Tongue (tissue), 1 donor: ENCODE measurements at regions not wholly inside any gene's neighbourhood (a gene's known extent, or its start where the extent isn't known, plus 50 kb on each side); places are given as distances from the start of the nearest gene placed in this dataset.

Source experiments
- DNase-seq: peaks from one replicate; pipeline ENCODE4 v3.0.0-alpha.2; 2015

DNA sequence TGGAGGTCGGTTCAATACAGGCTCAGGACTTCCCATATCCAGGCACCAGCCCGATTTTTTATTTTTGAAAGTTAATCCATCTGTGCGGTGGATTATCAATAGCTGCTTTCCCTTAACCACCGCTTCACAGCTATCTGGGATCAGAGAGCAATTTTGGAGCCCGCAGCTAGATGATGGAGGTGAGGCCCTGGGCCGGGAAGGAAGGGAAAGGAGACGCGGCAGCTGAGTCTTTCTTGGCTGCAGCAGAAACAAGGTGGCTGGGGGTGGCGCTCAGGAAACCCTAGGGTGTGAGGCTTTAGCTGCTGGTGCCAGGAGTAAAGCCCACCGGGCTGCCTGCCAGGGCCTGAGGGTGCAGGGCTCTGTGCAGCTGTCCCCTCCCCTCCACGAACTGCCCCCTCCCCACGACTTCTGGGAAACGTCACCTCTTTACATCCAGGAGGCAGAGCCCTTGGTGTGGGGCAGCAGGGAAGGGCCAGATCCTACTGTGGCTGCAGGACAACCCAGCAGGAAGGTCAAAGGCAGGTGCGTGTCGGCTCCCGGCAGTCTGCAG is 307.0 kb downstream of the ZNF536 start:
- DNase-seq, result peak; percentile 89

DNA sequence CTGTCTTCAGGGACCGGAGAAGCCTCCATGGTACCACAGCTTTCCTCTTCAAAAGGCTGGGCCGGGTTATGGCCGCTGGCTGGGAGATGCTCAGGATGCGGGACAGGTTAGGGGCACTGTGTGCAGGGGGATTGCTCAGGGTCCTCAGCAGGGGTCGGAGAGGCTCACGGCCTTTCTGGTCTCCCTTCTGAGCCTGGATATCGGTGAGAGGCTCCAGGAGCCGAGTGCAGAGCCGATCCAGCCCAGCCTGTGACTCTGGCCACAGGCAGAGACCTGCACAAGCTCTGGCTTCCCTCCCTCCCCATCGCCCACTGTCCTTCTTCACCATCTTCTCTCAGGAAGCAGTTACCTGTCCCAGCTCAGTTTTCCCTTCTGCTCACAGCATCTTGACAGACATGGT is 306.0 kb downstream of the ZNF536 start:
- DNase-seq, result no peak

- no peak for DNase-seq
These were observed 305.5 kb downstream of the ZNF536 start for GRCh38 chr19:30677702-30678101.

- DNase-seq, result no peak
These were observed 305.0 kb downstream of the ZNF536 start for GRCh38 chr19:30676990-30677679.

- DNase-seq, result no peak
These were observed 302.9 kb downstream of the ZNF536 start for GRCh38 chr19:30675086-30675485.

- no peak for DNase-seq
These were observed 302.5 kb downstream of the ZNF536 start for GRCh38 chr19:30674656-30675055.

- no peak for DNase-seq
These were observed 301.2 kb downstream of the ZNF536 start for GRCh38 chr19:30673336-30673735.

DNA sequence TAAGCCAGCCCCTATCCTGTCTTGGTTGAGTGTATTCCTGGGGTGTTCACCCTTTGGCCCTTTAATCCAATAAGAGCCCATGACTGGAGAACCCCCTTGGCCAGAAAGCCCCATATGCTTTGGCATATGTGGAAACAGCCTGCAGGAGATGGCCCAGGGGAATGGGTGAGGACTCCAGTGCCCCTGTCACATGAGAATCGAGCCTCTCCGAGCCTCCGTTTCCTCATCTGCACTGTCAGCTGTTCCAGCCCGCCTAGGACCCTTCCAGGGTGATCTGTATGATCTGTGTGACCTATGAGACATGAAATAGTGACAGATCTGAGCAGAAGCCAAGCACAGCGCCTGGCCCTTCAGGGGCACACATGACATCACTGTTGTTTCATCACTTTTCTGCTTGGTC is 300.7 kb downstream of the ZNF536 start:
- DNase-seq, result no peak

DNA sequence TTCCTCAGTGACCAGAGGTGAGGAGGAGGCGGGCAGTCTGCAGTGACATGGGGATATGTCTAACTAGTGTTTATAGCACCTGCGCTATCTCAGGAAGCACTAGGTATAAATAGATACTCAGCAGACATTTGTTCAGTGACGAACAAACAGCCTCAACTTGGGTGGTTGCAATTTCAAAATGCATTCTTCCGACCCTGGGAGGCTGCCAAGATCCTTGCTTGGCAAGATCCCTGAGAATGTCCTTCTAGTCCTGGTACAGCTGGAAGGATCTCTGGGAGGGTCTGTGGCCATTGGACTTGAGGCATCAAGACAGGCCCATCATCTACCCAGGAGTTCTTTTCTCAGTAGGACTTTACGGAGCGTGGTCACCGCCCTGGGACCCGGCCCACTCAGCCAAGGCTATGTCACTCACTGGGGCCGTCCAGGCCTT is 299.5 kb downstream of the ZNF536 start:
- peak; percentile 88 for DNase-seq

GRCh38 chr19:30671367-30671619 is 299.1 kb downstream of the ZNF536 start:
- DNase-seq, result no peak

GRCh38 chr19:30670562-30671366 is 298.6 kb downstream of the ZNF536 start:
- no peak for DNase-seq

DNA sequence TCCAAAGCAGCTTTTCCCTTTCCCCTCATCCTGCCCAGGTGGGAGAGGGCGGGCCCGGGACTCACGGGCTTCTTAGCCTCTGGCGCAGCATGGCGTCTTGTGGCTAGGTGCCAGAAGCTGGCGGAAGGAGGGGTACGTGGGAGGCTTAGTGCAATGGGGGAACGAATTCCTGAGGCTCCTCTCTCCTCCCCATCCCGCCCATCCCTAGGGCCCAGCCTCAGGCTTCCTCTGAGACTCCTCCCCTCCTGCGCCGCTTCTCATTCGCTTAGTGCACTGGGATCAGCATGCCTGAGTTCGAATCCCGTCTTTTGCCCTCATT is 297.8 kb downstream of the ZNF536 start:
- DNase-seq, result no peak

DNA sequence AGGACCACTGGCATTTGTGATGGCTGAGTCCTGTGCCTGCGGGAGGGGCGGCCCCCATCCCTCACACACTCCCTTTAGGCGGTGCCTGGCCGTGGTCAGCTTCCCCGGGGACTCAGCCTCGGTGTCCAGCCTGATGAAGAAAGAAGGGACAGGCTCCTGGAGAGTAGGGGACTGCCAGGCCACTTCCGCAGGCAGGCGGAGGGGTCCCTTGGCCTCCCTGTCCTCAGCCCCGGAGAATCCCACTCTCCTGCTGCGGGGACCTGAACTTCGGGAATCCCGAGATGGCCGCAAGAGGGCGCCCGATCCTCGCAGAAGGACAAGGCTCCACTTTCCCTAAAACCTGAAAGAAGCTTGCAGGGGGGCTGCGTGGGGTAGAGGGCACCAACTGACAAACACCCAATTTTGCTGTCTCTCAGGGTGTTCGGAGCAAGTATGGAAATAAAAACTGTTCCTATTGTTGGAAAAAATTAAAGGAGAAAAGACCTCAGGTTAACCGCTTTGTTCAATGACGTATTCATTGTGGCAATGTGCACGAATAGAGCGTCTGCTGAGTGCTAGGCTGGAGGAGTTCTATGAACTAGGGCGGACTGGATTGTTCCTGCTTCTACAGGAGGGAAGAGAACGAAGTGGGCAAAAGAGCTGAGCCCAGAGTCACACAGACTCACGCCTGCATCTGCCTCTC is 297.3 kb downstream of the ZNF536 start:
- DNase-seq, result peak; percentile 89

DNA sequence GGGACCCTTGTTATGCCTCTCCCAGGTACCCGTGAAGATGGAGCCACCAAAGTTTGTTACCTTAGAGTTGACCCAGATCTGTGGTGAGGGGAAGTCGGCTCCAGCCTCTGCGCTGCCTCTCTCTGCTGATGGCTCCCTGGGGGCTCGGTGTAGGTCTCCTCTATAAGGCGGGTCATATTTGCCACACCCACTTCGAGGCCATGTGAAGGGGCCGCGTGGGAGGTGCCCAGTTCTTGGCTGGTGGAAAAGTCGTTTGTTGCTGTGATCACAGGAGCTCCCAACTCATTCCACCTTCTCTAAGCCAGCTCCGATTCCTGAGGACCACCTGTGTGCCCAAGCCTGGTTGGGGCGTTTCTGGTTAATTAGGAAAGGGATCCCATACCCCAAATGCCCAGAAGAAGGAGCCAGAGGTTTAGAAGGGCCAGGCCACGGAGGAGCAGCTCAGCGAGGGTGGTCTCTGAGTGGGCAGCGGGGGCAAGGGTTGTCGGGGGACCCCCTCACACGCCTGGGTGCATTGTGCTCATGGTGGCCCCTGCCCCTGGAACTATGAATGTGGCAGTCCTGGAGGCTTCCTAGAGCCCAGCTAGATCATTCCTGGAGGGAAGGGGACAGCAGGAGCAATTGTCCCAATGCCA is 296.5 kb downstream of the ZNF536 start:
- no peak for DNase-seq

- DNase-seq, result no peak
These were observed 295.6 kb downstream of the ZNF536 start for GRCh38 chr19:30667746-30668145.

DNA sequence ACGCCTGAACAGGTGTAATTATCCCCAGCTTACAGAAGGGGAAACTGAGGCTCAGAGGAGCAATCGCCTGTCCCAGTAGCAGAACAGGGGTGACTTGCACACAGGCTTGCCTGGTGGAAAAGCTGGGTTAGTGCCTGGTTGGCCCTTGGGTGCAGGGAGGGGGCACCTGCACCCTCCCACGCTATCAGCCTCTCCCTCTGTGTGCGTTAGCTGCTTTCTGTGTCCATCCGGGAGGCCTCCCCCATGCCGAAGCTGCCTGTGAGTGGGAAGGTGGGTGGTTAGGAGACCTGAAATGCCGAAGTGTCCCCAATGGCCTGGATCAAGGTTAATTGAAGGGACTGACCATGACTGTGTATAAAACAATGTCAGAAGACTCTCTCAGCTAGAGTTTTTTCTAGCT is 295.0 kb downstream of the ZNF536 start:
- DNase-seq, result no peak

- peak; percentile 78 for DNase-seq
These were observed 294.2 kb downstream of the ZNF536 start for GRCh38 chr19:30666301-30666803.

DNA sequence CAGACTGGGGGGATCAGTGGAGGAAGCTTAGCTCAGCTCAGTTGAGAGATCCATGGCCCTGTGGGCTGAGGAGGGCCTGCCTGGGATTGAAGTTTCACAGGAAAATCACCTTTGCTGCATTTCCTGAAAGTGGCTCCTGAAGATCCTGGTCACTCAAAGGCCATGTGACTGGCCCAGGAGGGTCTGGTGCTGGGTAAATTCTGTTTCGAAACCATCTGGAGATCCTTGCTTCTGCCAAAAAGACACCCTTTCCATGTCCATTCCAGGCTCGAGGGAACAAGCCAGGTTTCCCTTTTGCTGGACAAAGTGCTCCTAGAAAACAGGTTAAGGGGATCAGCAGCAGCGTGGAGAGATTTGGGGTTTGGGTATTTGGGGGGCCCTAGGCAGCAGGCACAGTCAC is 293.3 kb downstream of the ZNF536 start:
- DNase-seq, result no peak

GRCh38 chr19:30663611-30664174 is 291.5 kb downstream of the ZNF536 start:
- DNase-seq, result no peak

DNA sequence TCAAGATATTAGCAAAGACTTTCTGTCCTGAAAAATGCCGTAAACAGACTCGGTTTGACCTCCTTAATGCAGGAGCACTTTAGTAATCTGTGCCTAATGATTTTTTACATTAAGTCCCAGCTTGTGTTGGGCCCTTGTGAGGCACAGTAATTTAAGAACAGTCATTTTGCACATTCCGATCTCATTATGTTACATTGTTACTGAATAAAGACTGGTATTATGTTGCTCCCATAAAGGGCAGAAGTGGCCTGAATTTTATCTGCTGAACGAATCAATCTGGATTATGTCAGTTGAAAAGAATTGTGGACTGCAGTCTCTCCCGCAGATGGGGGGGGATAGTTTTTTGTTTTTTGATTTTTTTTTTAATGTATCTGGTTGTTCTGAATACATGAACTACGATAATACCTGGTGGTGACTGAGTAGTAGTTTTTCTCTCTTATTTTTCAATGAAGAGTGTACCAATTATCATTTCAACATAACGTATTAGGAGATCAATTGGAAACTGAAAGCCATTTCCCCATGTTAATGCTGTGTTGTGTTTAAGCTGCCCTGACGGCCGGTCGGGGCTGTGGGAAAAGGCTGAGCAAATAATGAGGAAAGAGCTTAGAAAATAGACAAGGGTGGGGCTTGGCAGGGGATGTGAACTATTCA is 290.2 kb downstream of the ZNF536 start:
- DNase-seq, result peak; percentile 90

DNA sequence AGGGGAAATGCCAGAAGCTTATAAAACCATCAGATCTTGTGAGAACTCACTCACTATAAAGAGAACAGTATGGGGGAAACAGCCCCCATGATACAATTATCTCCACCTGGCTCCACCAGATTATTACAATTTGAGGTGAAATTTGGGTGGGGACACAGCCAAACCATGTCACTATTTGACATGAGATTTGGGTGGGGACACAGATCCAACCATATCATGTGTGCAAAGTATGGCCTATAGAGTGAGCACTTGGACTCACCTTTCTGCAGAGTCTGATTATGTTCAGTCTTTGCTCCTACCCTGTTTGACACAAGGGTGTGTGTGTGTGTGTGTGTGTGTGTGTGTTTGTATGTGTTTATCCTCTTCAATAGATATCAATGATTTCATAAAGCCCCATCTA is 287.5 kb downstream of the ZNF536 start:
- no peak for DNase-seq
